ENCODE measurements at regions not wholly inside any gene's neighbourhood (a gene's known extent, or its start where the extent isn't known, plus 50 kb on each side); places are given as distances from the start of the nearest gene placed in this dataset.

- Histone ChIP-seq H3K36me3 (replicated peaks; ENCODE audit: insufficient read depth, low read length) (no peaks in the 10 kb centered on the region), H3K4me3 (ENCODE audit: low read length) (no peak overlapping the region), H3K4me1 (ENCODE audit: low read length) (no peaks in the 10 kb centered on the region), H3K9ac (ENCODE audit: low read length) (no peak overlapping the region), H3K9me2 (replicated peaks; ENCODE audit: insufficient read depth, low read length) (no peaks in the 10 kb centered on the region), H3K79me2 (ENCODE audit: low read length) (no peaks in the 10 kb centered on the region), H3K4me2 (ENCODE audit: low read depth, low read length) (no peak overlapping the region), H3K27me3 (replicated peaks; ENCODE audit: insufficient read depth, low read length) (no peaks in the 10 kb centered on the region), H2AFZ (ENCODE audit: low read length) (no peak overlapping the region), H3K27ac (ENCODE audit: low read length) (no peak overlapping the region), H3F3A (ENCODE audit: insufficient read depth, low read length) (no peaks in the 10 kb centered on the region), H3K9me3 (replicated peaks; ENCODE audit: insufficient read depth, low read length) (no peaks in the 10 kb centered on the region), H4K20me1 (ENCODE audit: insufficient read depth, low read length) (no peaks in the 10 kb centered on the region)
- no peak for DNase-seq
- TF ChIP-seq EZH2phosphoT487 (IDR thresholded peaks at IDR 0.05; ENCODE audit: low read length): no peak
- TF ChIP-seq CTCF (IDR thresholded peaks at IDR 0.05; ENCODE audit: low read length): no peak
- no peak for TF ChIP-seq EZH2 (optimal IDR thresholded peaks at IDR 0.05; ENCODE audit: low read depth, low read length)
Observed at GRCh38 chr17:27985736-27986399, 56.6 kb upstream of the NLK start.

- Histone ChIP-seq H3F3A (ENCODE audit: insufficient read depth, low read length) (no peaks in the 10 kb centered on the region), H2AFZ (ENCODE audit: low read length) (no peak overlapping the region)
- no peak for DNase-seq
Observed at GRCh38 chr17:27986805-27987684, 55.4 kb upstream of the NLK start.

DNA sequence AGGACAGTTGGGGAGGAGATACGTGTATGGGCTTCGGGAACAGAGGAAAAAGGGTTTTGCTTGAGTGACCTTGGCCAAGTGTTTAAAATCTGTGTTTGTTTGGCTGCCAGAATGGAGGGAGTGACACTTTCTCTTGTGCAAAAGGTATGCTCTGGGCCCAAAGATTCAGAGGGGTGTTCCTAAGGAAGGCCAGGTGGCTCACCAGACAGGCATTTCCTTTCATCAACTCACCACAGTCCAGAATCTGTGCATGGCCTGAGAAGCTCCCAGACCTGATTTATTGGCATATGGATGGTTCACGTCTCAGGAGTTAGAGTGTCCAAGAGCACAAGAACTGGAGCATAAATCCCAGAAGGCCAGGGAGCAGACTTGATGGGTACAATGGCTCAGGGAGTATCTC lies 53.4 kb upstream of the NLK start:
- Histone ChIP-seq H3K27me3 (replicated peaks; ENCODE audit: insufficient read depth, low read length) (no peaks in the 10 kb centered on the region), H3F3A (ENCODE audit: insufficient read depth, low read length) (no peaks in the 10 kb centered on the region), H3K9ac (ENCODE audit: low read length) (no peak overlapping the region), H3K4me3 (ENCODE audit: low read length) (no peak overlapping the region), H4K20me1 (ENCODE audit: insufficient read depth, low read length) (no peaks in the 10 kb centered on the region), H3K4me2 (ENCODE audit: low read depth, low read length) (no peak overlapping the region), H3K79me2 (ENCODE audit: low read length) (no peaks in the 10 kb centered on the region), H2AFZ (ENCODE audit: low read length) (no peak overlapping the region), H3K27ac (ENCODE audit: low read length) (no peak overlapping the region), H3K4me1 (ENCODE audit: low read length) (no peaks in the 10 kb centered on the region), H3K9me2 (replicated peaks; ENCODE audit: insufficient read depth, low read length) (no peaks in the 10 kb centered on the region), H3K36me3 (replicated peaks; ENCODE audit: insufficient read depth, low read length) (no peaks in the 10 kb centered on the region), H3K9me3 (replicated peaks; ENCODE audit: insufficient read depth, low read length) (no peaks in the 10 kb centered on the region)
- TF ChIP-seq CTCF (IDR thresholded peaks at IDR 0.05; ENCODE audit: low read length) (no peak), EZH2phosphoT487 (IDR thresholded peaks at IDR 0.05; ENCODE audit: low read length) (no peak), EZH2 (optimal IDR thresholded peaks at IDR 0.05; ENCODE audit: low read depth, low read length) (no peak)
- no peak for DNase-seq

More at GRCh38 chr17:27986805-27987684, 55.4 kb upstream of the NLK start:
- H3K9me3 ChIP-seq (replicated peaks; ENCODE audit: insufficient read depth, low read length): no peaks in the 10 kb centered on the region
- no peak overlapping the region for H3K27ac ChIP-seq (ENCODE audit: low read length)
- H4K20me1 ChIP-seq (ENCODE audit: insufficient read depth, low read length): no peaks in the 10 kb centered on the region
- H3K9ac ChIP-seq (ENCODE audit: low read length): no peak overlapping the region
- H3K4me1 ChIP-seq (ENCODE audit: low read length): no peaks in the 10 kb centered on the region
- no peaks in the 10 kb centered on the region for H3K27me3 ChIP-seq (replicated peaks; ENCODE audit: insufficient read depth, low read length)
- H3K79me2 ChIP-seq (ENCODE audit: low read length): no peaks in the 10 kb centered on the region
- H3K9me2 ChIP-seq (replicated peaks; ENCODE audit: insufficient read depth, low read length): no peaks in the 10 kb centered on the region
- TF ChIP-seq EZH2phosphoT487 (IDR thresholded peaks at IDR 0.05; ENCODE audit: low read length) (no peak), EZH2 (optimal IDR thresholded peaks at IDR 0.05; ENCODE audit: low read depth, low read length) (no peak), CTCF (IDR thresholded peaks at IDR 0.05; ENCODE audit: low read length) (no peak)
- no peak overlapping the region for H3K4me3 ChIP-seq (ENCODE audit: low read length)
- H3K36me3 ChIP-seq (replicated peaks; ENCODE audit: insufficient read depth, low read length): no peaks in the 10 kb centered on the region
- no peak overlapping the region for H3K4me2 ChIP-seq (ENCODE audit: low read depth, low read length)
